ENCODE measurements at regions not wholly inside any gene's neighbourhood (a gene's known extent, or its start where the extent isn't known, plus 50 kb on each side); places are given as distances from the start of the nearest gene placed in this dataset.

GRCh38 chr19:31583148-31583547 lies 233.9 kb upstream of the TSHZ3 start:
- no peaks in the 10 kb centered on the region for H3K36me3 ChIP-seq (ENCODE audit: control insufficient read depth, insufficient read depth, low read length)
- H3K27ac ChIP-seq (ENCODE audit: low read depth, low read length): no peak overlapping the region
- H3K9ac ChIP-seq (ENCODE audit: low read depth, low read length): no peak overlapping the region
- no peaks in the 10 kb centered on the region for H3K27me3 ChIP-seq (ENCODE audit: control insufficient read depth, insufficient read depth, low read length)
- no peaks in the 10 kb centered on the region for H3K4me1 ChIP-seq (ENCODE audit: control insufficient read depth, insufficient read depth, low read length)
- H3K4me3 ChIP-seq (ENCODE audit: low read depth, low read length): no peak overlapping the region
- H3K9me3 ChIP-seq (ENCODE audit: control insufficient read depth, insufficient read depth, low read length): no peaks in the 10 kb centered on the region

GRCh38 chr19:31586282-31586681 lies 237.0 kb upstream of the TSHZ3 start:
- Histone ChIP-seq H3K4me1 (ENCODE audit: control insufficient read depth, insufficient read depth, low read length) (peaks cover 12% of the 10 kb centered on the region), H3K36me3 (ENCODE audit: control insufficient read depth, insufficient read depth, low read length) (no peaks in the 10 kb centered on the region), H3K27me3 (ENCODE audit: control insufficient read depth, insufficient read depth, low read length) (no peaks in the 10 kb centered on the region), H3K9ac (ENCODE audit: low read depth, low read length) (no peak overlapping the region), H3K9me3 (ENCODE audit: control insufficient read depth, insufficient read depth, low read length) (no peaks in the 10 kb centered on the region), H3K4me3 (ENCODE audit: low read depth, low read length) (no peak overlapping the region), H3K27ac (ENCODE audit: low read depth, low read length) (no peak overlapping the region)

- Histone ChIP-seq H3K27me3 (ENCODE audit: control insufficient read depth, insufficient read depth, low read length) (no peaks in the 10 kb centered on the region), H3K9me3 (ENCODE audit: control insufficient read depth, insufficient read depth, low read length) (no peaks in the 10 kb centered on the region), H3K4me3 (ENCODE audit: low read depth, low read length) (no peak overlapping the region), H3K36me3 (ENCODE audit: control insufficient read depth, insufficient read depth, low read length) (no peaks in the 10 kb centered on the region), H3K4me1 (ENCODE audit: control insufficient read depth, insufficient read depth, low read length) (peaks cover 12% of the 10 kb centered on the region), H3K9ac (ENCODE audit: low read depth, low read length) (no peak overlapping the region), H3K27ac (ENCODE audit: low read depth, low read length) (no peak overlapping the region)
Measured at GRCh38 chr19:31589109-31589508, 239.9 kb upstream of the TSHZ3 start.

- Histone ChIP-seq H3K4me3 (ENCODE audit: low read depth, low read length) (no peak overlapping the region), H3K27me3 (ENCODE audit: control insufficient read depth, insufficient read depth, low read length) (no peaks in the 10 kb centered on the region), H3K36me3 (ENCODE audit: control insufficient read depth, insufficient read depth, low read length) (no peaks in the 10 kb centered on the region), H3K9me3 (ENCODE audit: control insufficient read depth, insufficient read depth, low read length) (no peaks in the 10 kb centered on the region), H3K9ac (ENCODE audit: low read depth, low read length) (no peak overlapping the region), H3K27ac (ENCODE audit: low read depth, low read length) (no peak overlapping the region), H3K4me1 (ENCODE audit: control insufficient read depth, insufficient read depth, low read length) (peaks cover 19% of the 10 kb centered on the region)
Measured at GRCh38 chr19:31591258-31591657, 242.0 kb upstream of the TSHZ3 start.

- Histone ChIP-seq H3K27me3 (ENCODE audit: control insufficient read depth, insufficient read depth, low read length) (no peaks in the 10 kb centered on the region), H3K27ac (ENCODE audit: low read depth, low read length) (no peak overlapping the region), H3K9ac (ENCODE audit: low read depth, low read length) (no peak overlapping the region), H3K4me3 (ENCODE audit: low read depth, low read length) (no peak overlapping the region), H3K36me3 (ENCODE audit: control insufficient read depth, insufficient read depth, low read length) (no peaks in the 10 kb centered on the region), H3K9me3 (ENCODE audit: control insufficient read depth, insufficient read depth, low read length) (no peaks in the 10 kb centered on the region), H3K4me1 (ENCODE audit: control insufficient read depth, insufficient read depth, low read length) (peaks cover 19% of the 10 kb centered on the region)
Measured at GRCh38 chr19:31592456-31592855, 243.2 kb upstream of the TSHZ3 start.

- no peak overlapping the region for H3K4me3 ChIP-seq (ENCODE audit: low read depth, low read length)
- H3K27me3 ChIP-seq (ENCODE audit: control insufficient read depth, insufficient read depth, low read length): no peaks in the 10 kb centered on the region
- H3K9me3 ChIP-seq (ENCODE audit: control insufficient read depth, insufficient read depth, low read length): no peaks in the 10 kb centered on the region
- no peaks in the 10 kb centered on the region for H3K36me3 ChIP-seq (ENCODE audit: control insufficient read depth, insufficient read depth, low read length)
- H3K27ac ChIP-seq (ENCODE audit: low read depth, low read length): no peak overlapping the region
- peaks cover 7% of the 10 kb centered on the region; the same call in 1 of the 2 replicates for H3K4me1 ChIP-seq (ENCODE audit: control insufficient read depth, insufficient read depth, low read length)
- H3K9ac ChIP-seq (ENCODE audit: low read depth, low read length): no peak overlapping the region
Measured at GRCh38 chr19:31594701-31595100, 245.5 kb upstream of the TSHZ3 start.

GRCh38 chr19:31595521-31595920 lies 246.3 kb upstream of the TSHZ3 start:
- H3K9ac ChIP-seq (ENCODE audit: low read depth, low read length): no peak overlapping the region
- peaks cover 7% of the 10 kb centered on the region; the same call in 1 of the 2 replicates for H3K4me1 ChIP-seq (ENCODE audit: control insufficient read depth, insufficient read depth, low read length)
- H3K27ac ChIP-seq (ENCODE audit: low read depth, low read length): no peak overlapping the region
- H3K9me3 ChIP-seq (ENCODE audit: control insufficient read depth, insufficient read depth, low read length): no peaks in the 10 kb centered on the region
- H3K36me3 ChIP-seq (ENCODE audit: control insufficient read depth, insufficient read depth, low read length): no peaks in the 10 kb centered on the region
- no peak overlapping the region for H3K4me3 ChIP-seq (ENCODE audit: low read depth, low read length)
- H3K27me3 ChIP-seq (ENCODE audit: control insufficient read depth, insufficient read depth, low read length): no peaks in the 10 kb centered on the region

GRCh38 chr19:31596751-31597150 lies 247.5 kb upstream of the TSHZ3 start:
- no peaks in the 10 kb centered on the region for H3K27me3 ChIP-seq (ENCODE audit: control insufficient read depth, insufficient read depth, low read length)
- H3K27ac ChIP-seq (ENCODE audit: low read depth, low read length): no peak overlapping the region
- H3K36me3 ChIP-seq (ENCODE audit: control insufficient read depth, insufficient read depth, low read length): no peaks in the 10 kb centered on the region
- no peak overlapping the region for H3K9ac ChIP-seq (ENCODE audit: low read depth, low read length)
- H3K4me3 ChIP-seq (ENCODE audit: low read depth, low read length): no peak overlapping the region
- H3K9me3 ChIP-seq (ENCODE audit: control insufficient read depth, insufficient read depth, low read length): no peaks in the 10 kb centered on the region
- peaks cover 7% of the 10 kb centered on the region; the same call in 1 of the 2 replicates for H3K4me1 ChIP-seq (ENCODE audit: control insufficient read depth, insufficient read depth, low read length)

GRCh38 chr19:31597616-31598015 lies 248.4 kb upstream of the TSHZ3 start:
- Histone ChIP-seq H3K4me3 (ENCODE audit: low read depth, low read length) (no peak overlapping the region), H3K27me3 (ENCODE audit: control insufficient read depth, insufficient read depth, low read length) (no peaks in the 10 kb centered on the region), H3K36me3 (ENCODE audit: control insufficient read depth, insufficient read depth, low read length) (no peaks in the 10 kb centered on the region), H3K4me1 (ENCODE audit: control insufficient read depth, insufficient read depth, low read length) (peaks cover 7% of the 10 kb centered on the region; the same call in 1 of the 2 replicates), H3K9me3 (ENCODE audit: control insufficient read depth, insufficient read depth, low read length) (no peaks in the 10 kb centered on the region), H3K9ac (ENCODE audit: low read depth, low read length) (no peak overlapping the region), H3K27ac (ENCODE audit: low read depth, low read length) (no peak overlapping the region)

- no peak overlapping the region for H3K27ac ChIP-seq (ENCODE audit: low read depth, low read length)
- peaks cover 7% of the 10 kb centered on the region; the same call in 1 of the 2 replicates for H3K4me1 ChIP-seq (ENCODE audit: control insufficient read depth, insufficient read depth, low read length)
Measured at GRCh38 chr19:31598730-31599238, 249.5 kb upstream of the TSHZ3 start.

GRCh38 chr19:31600731-31601295 lies 251.6 kb upstream of the TSHZ3 start:
- Histone ChIP-seq H3K27me3 (ENCODE audit: control insufficient read depth, insufficient read depth, low read length) (no peaks in the 10 kb centered on the region), H3K27ac (ENCODE audit: low read depth, low read length) (no peak overlapping the region), H3K9ac (ENCODE audit: low read depth, low read length) (no peak overlapping the region), H3K4me3 (ENCODE audit: low read depth, low read length) (no peak overlapping the region), H3K4me1 (ENCODE audit: control insufficient read depth, insufficient read depth, low read length) (no peaks in the 10 kb centered on the region), H3K9me3 (ENCODE audit: control insufficient read depth, insufficient read depth, low read length) (no peaks in the 10 kb centered on the region), H3K36me3 (ENCODE audit: control insufficient read depth, insufficient read depth, low read length) (no peaks in the 10 kb centered on the region)

More at GRCh38 chr19:31598730-31599238, 249.5 kb upstream of the TSHZ3 start:
- H3K9ac ChIP-seq (ENCODE audit: low read depth, low read length): no peak overlapping the region
- H3K36me3 ChIP-seq (ENCODE audit: control insufficient read depth, insufficient read depth, low read length): no peaks in the 10 kb centered on the region
- H3K4me3 ChIP-seq (ENCODE audit: low read depth, low read length): no peak overlapping the region
- no peaks in the 10 kb centered on the region for H3K27me3 ChIP-seq (ENCODE audit: control insufficient read depth, insufficient read depth, low read length)
- H3K9me3 ChIP-seq (ENCODE audit: control insufficient read depth, insufficient read depth, low read length): no peaks in the 10 kb centered on the region

Measured in HUES48 (cell line).